Mucosa of rectum (tissue), 2 donors: ENCODE measurements at regions not wholly inside any gene's neighbourhood (a gene's known extent, or its start where the extent isn't known, plus 50 kb on each side); places are given as distances from the start of the nearest gene placed in this dataset.

Experiments
- H3K27ac ChIP-seq, 2 donors: one replicate each; pipeline ENCODE4 v1.7.0; 2013; ENCODE audit warnings: inconsistent platforms in 2 of 2, low read depth in 2 of 2, low read length in 2 of 2
- H3K27me3 ChIP-seq, 2 donors: one replicate each; pipeline ENCODE4 v1.7.0; 2013; ENCODE audit warnings: low read length in 2 of 2; ENCODE audit not compliant: control insufficient read depth in 2 of 2, insufficient read depth in 2 of 2
- H3K36me3 ChIP-seq, 2 donors: one replicate each; pipeline ENCODE4 v1.7.0; 2013; ENCODE audit warnings: low read length in 2 of 2; ENCODE audit not compliant: control insufficient read depth in 2 of 2, insufficient read depth in 2 of 2
- H3K4me1 ChIP-seq, 2 donors: one replicate each; pipeline ENCODE4 v1.7.0; 2013; ENCODE audit warnings: low read length in 2 of 2, mild to moderate bottlenecking in 1 of 2; ENCODE audit not compliant: control insufficient read depth in 2 of 2, insufficient read depth in 2 of 2
- H3K4me3 ChIP-seq, 2 donors: one replicate each; pipeline ENCODE4 v1.7.0; 2013; ENCODE audit warnings: low read length in 2 of 2
- H3K9ac ChIP-seq, 2 donors: one replicate each; pipeline ENCODE4 v1.7.0; 2013; ENCODE audit warnings: low read length in 2 of 2, low read depth in 1 of 2, mild to moderate bottlenecking in 1 of 2
- H3K9me3 ChIP-seq, 2 donors: one replicate each; pipeline ENCODE4 v1.7.0; 2013; ENCODE audit warnings: low read length in 2 of 2; ENCODE audit not compliant: control insufficient read depth in 2 of 2
- donor health status: healthy.
- donor health status: Normal muscosa, but diverticular disease.

DNA sequence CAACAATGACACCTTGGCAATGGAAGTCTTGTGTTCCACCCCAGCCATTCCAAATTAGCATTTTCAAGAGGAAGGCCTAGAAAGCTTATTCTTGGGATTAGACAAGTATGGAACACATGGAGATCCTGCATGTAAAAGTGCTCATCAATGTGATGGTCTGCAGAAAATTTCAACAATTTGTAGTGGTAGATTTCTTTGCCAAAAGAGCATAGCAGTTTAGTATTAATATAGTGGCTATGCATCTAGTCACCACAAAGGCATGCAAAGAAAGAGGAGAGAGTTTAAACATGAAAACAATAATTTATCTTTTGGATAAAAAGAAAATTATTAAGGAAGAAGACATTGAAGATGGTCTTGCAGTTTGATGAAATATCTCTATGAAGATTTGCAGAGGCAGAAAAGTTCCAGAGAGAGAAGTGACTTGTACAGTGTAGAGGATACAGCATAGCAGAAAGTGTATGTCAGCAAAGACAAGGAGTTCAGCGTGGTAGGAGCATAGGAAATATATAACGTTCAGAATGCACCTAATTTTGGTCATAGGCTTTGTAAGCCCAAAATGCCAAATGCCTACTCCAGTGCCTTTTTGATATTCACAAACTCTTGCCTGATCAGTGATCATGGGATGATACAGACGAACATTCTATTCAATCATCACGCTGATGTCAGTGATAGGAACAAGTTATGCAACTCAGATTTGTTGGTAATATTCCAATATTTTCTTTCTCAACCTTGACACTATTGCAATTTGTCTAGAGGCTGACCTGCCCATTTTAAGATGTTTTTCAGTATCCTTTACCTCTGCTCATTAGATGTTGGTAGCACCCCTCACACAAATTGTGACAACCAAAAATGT, 727.9 kb upstream of the SOX9 start:
- Histone ChIP-seq H3K27me3 (no peaks in the 10 kb centered on the region), H3K9ac (no peak overlapping the region), H3K36me3 (no peaks in the 10 kb centered on the region), H3K4me3 (no peak overlapping the region), H3K4me1 (no peaks in the 10 kb centered on the region), H3K9me3 (no peaks in the 10 kb centered on the region), H3K27ac (no peak overlapping the region)

DNA sequence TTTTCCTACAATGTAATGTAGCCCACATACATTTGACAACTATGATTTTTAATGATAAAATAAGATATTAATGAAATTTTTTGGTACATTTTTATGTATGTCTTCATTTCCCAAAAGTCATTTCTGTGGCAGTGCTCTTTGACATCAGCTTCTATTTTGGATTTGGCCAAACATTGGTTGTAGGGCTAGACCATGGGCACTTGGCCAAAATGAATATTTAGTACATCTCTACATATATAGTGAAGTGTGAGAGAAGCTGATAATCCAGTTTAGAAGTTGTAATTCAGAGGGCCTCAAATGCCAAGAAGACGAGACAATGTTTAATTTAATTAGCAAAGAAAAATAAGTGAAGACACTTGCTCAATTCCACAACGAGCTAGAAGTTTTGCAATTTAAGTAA, 724.9 kb upstream of the SOX9 start:
- no peaks in the 10 kb centered on the region for H3K4me1 ChIP-seq
- no peak overlapping the region for H3K9ac ChIP-seq
- H3K27ac ChIP-seq: no peak overlapping the region
- no peak overlapping the region for H3K4me3 ChIP-seq
- no peaks in the 10 kb centered on the region for H3K36me3 ChIP-seq
- no peaks in the 10 kb centered on the region for H3K9me3 ChIP-seq
- no peaks in the 10 kb centered on the region for H3K27me3 ChIP-seq

DNA sequence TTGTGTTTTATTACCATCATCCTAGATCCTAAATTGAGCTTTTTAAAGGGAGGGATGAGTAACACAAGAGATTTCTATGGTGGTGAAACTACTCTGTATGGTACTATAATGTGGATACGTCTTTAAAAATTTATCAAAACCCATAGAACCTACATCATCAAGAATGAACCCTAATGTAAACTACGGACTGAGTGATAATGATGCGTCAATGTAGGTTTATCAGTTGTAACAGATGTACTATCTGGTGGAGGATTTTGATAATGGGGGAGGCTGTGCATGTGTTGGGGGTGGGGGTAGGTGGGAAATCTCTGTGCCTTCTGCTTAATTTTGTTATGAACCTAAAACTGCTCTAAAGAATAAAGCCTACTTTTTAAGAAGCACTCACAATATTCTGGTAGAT, 724.1 kb upstream of the SOX9 start:
- Histone ChIP-seq H3K4me3 (no peak overlapping the region), H3K9me3 (no peaks in the 10 kb centered on the region), H3K36me3 (no peaks in the 10 kb centered on the region), H3K27me3 (no peaks in the 10 kb centered on the region), H3K27ac (no peak overlapping the region), H3K4me1 (no peaks in the 10 kb centered on the region), H3K9ac (no peak overlapping the region)

DNA sequence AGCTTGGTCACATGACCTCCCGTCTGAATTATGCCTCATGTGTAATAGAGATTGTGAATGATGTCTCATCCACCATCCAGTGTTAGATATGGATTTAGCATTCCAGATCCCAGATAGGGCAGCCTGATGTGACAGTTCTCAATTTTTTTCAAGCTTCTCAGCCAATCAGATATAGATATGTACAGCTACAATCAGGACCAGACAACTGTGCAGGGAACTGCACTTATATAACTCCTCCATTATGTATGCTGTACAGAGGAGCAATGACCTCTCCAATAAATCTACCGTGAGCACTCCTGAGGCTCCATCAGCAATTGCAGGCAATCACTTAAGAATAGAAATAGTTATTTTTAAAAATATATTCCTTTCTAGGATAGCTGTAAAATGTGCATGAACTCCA, 722.8 kb upstream of the SOX9 start:
- no peaks in the 10 kb centered on the region for H3K27me3 ChIP-seq
- H3K4me3 ChIP-seq: no peak overlapping the region
- no peaks in the 10 kb centered on the region for H3K36me3 ChIP-seq
- H3K9ac ChIP-seq: no peak overlapping the region
- H3K27ac ChIP-seq: no peak overlapping the region
- H3K4me1 ChIP-seq: no peaks in the 10 kb centered on the region
- H3K9me3 ChIP-seq: no peaks in the 10 kb centered on the region

DNA sequence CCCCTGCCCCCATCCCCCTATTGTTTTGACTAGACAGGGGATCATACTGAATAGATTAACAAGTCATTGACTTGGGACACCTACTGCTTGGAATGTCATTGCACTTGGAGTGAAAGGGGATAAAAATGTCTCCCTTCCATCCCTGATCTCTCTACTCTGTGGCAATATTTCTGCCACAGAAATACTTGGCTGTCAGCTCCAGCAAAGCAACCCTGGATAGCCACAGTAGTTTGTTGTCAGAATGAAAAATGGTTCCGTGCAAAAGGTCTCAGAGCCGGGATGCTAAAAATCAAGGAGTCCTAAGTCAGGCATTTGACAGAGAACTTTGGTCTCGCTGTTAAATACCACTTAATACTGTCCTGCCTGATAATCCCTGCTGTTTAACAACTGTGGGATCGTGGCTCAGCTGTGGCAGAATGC, 722.0 kb upstream of the SOX9 start:
- H3K4me3 ChIP-seq: no peak overlapping the region
- no peak overlapping the region for H3K27ac ChIP-seq
- H3K9me3 ChIP-seq: no peaks in the 10 kb centered on the region
- H3K27me3 ChIP-seq: no peaks in the 10 kb centered on the region
- H3K4me1 ChIP-seq: no peaks in the 10 kb centered on the region
- H3K36me3 ChIP-seq: no peaks in the 10 kb centered on the region
- no peak overlapping the region for H3K9ac ChIP-seq

DNA sequence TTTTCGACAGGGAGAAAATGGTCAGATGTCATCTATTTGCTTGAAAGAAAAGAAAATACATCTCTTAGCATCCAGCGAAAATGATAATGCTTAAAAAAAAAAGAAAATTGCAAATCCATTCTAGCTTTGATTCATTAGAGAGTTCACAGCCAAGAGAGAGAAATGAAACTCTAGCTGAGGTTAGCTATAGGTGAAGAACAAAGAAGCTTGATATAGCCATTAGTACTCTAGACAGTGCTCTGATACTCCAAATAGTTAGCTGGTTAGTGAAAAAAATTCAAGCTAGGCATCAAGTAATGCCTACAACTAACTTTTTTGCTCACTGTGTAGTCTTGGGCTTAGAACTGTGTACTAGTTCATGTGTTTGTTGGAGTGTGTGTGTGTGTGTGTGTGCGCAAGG, 721.6 kb upstream of the SOX9 start:
- H3K4me3 ChIP-seq: no peak overlapping the region
- no peaks in the 10 kb centered on the region for H3K9me3 ChIP-seq
- H3K4me1 ChIP-seq: no peaks in the 10 kb centered on the region
- no peak overlapping the region for H3K9ac ChIP-seq
- no peaks in the 10 kb centered on the region for H3K36me3 ChIP-seq
- no peak overlapping the region for H3K27ac ChIP-seq
- H3K27me3 ChIP-seq: no peaks in the 10 kb centered on the region

DNA sequence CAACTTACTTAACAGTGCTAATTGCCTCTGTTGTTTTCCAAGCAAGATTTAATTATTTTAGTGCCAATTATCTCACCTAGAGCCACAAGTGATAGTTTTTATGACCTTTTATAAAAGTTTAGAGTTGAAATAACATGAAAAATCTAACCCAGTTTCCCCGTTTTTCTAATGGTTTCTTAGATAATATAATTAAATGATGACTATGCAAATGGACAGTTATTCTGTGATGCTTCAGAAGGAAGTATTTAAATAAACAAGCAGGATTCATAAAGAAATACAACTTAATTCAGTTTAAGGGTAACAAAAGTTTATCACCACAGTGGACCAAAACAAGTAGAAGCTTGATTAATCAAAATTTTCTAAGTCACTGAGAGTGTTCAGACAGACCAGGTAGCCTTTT, 721.2 kb upstream of the SOX9 start:
- Histone ChIP-seq H3K27ac (no peak overlapping the region), H3K9ac (no peak overlapping the region), H3K27me3 (no peaks in the 10 kb centered on the region), H3K9me3 (no peaks in the 10 kb centered on the region), H3K4me3 (no peak overlapping the region), H3K4me1 (no peaks in the 10 kb centered on the region), H3K36me3 (no peaks in the 10 kb centered on the region)

DNA sequence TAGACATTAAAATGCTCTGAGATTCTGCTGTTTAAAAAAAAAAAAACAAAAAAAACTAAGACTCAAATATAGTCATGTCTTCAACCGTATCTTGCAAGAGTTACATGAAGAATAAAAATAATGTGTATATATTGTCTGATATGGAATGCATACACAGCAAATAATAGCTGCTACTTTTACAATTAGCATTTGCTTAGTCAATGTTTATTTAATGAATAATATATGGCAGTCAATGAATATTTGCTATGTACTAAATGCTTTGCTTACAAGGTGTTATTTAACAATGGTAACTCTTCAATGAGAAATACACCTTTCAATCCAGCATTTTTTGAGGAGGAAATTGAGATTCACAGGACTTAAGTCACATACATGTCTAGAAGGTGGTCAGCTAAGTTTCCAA, 718.8 kb upstream of the SOX9 start:
- Histone ChIP-seq H3K27ac (no peak overlapping the region), H3K9me3 (no peaks in the 10 kb centered on the region), H3K4me1 (no peaks in the 10 kb centered on the region), H3K9ac (no peak overlapping the region), H3K4me3 (no peak overlapping the region), H3K36me3 (no peaks in the 10 kb centered on the region), H3K27me3 (no peaks in the 10 kb centered on the region)

DNA sequence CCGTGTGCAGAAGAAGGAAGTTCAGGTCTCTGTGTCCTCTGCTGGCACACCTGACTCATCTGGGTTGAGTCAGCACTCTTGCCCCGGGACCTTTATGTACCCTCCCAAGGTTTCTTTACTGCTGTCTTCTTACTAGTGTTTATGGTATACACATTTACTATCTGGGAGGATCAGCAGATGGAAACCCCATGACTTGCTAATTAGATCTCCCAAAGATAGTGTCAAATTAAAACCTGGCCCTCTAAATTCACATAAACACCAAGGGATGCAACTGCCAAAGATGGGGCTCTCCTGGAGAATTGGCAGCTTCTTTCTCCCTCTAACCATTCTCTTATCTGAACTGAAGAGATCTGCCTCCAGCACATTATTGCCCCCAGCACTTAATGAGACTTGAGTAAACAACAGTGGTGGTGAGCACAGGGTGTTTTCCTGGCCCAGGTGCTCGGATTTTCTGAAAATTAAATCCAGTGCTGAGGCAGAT, 718.1 kb upstream of the SOX9 start:
- Histone ChIP-seq H3K27ac (no peak overlapping the region), H3K4me1 (no peaks in the 10 kb centered on the region), H3K9ac (no peak overlapping the region), H3K36me3 (no peaks in the 10 kb centered on the region), H3K27me3 (no peaks in the 10 kb centered on the region), H3K4me3 (no peak overlapping the region), H3K9me3 (no peaks in the 10 kb centered on the region)

DNA sequence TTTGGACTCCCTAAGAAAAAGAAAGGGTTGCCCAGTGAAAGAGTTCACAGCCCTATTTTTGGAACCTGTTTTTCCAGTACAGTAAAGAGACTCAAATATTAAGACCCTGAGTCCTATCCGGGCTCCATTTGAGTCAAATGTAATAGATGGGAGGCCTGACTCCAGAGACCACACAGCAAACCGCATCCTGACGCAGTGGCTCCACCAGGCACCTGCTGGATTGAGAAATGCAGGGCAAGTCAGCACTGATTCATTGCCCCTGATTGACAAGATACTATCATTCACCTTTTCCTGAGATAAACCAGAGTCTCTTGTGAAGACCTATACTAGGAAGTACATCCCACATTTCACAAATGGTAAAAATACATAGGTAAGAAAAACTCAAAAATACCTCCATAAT, 715.7 kb upstream of the SOX9 start:
- Histone ChIP-seq H3K9ac (no peak overlapping the region), H3K27ac (no peak overlapping the region), H3K4me3 (no peak overlapping the region), H3K4me1 (no peaks in the 10 kb centered on the region), H3K36me3 (no peaks in the 10 kb centered on the region), H3K27me3 (no peaks in the 10 kb centered on the region), H3K9me3 (no peaks in the 10 kb centered on the region)
